Loucy (cell line): ENCODE measurements at regions not wholly inside any gene's neighbourhood (a gene's known extent, or its start where the extent isn't known, plus 50 kb on each side); places are given as distances from the start of the nearest gene placed in this dataset.

Source experiments
- H2AFZ ChIP-seq: fragments of 200-600 bp; sonication (generic); 2 replicates; pipeline ENCODE4 v1.6.0; 2016; ENCODE audit warnings: antibody characterized with exemption, mild to moderate bottlenecking, low read length, moderate library complexity
- H3F3A ChIP-seq: fragments of 200-600 bp; 2 replicates; pipeline ENCODE4 v1.6.0; 2016; ENCODE audit warnings: antibody characterized with exemption, low read depth, mild to moderate bottlenecking
- H3K27me3 ChIP-seq: fragments of 200-600 bp; sonication (generic); 2 replicates; pipeline ENCODE4 v1.6.1; 2014; ENCODE audit warnings: low read length, mild to moderate bottlenecking; ENCODE audit not compliant: insufficient read depth, poor library complexity, severe bottlenecking
- H3K36me3 ChIP-seq: fragments of 200-600 bp; sonication (generic); 2 replicates; pipeline ENCODE4 v1.6.1; 2016; ENCODE audit warnings: low read length; ENCODE audit not compliant: insufficient read depth
- H3K4me1 ChIP-seq: fragments of 200-600 bp; sonication (generic); 2 replicates; pipeline ENCODE4 v1.5.1; 2014; ENCODE audit warnings: low read length, mild to moderate bottlenecking; ENCODE audit not compliant: insufficient read depth, poor library complexity, severe bottlenecking
- H3K4me2 ChIP-seq: fragments of 200-600 bp; sonication (generic); 2 replicates; pipeline ENCODE4 v1.6.0; 2014; ENCODE audit warnings: antibody characterized with exemption, low read length, low read depth, mild to moderate bottlenecking; ENCODE audit not compliant: poor library complexity, severe bottlenecking
- H3K4me3 ChIP-seq: fragments of 200-600 bp; sonication (generic); 2 replicates; pipeline ENCODE4 v1.5.1; 2014; ENCODE audit warnings: low read length, mild to moderate bottlenecking, mixed read lengths; ENCODE audit not compliant: poor library complexity, severe bottlenecking
- H3K79me2 ChIP-seq: fragments of 200-600 bp; sonication (generic); 2 replicates; pipeline ENCODE4 v1.6.1; 2014; ENCODE audit warnings: low read length; ENCODE audit not compliant: insufficient read depth
- H3K9ac ChIP-seq: fragments of 200-600 bp; sonication (generic); 2 replicates; pipeline ENCODE4 v1.6.0; 2014; ENCODE audit warnings: mild to moderate bottlenecking, low read depth, low read length, moderate library complexity; ENCODE audit not compliant: poor library complexity, severe bottlenecking
- H3K9me2 ChIP-seq: fragments of 200-600 bp; sonication (generic); replicated peaks from 2 replicates; pipeline ENCODE4 v1.6.1; 2016; ENCODE audit warnings: low read depth, low read length, mixed read lengths
- H3K9me3 ChIP-seq: fragments of 200-600 bp; sonication (generic); 2 replicates; pipeline ENCODE4 v1.6.1; 2014; ENCODE audit warnings: mild to moderate bottlenecking, antibody characterized with exemption, low read length, low read depth; ENCODE audit not compliant: insufficient read depth
- H4K20me1 ChIP-seq: fragments of 200-600 bp; sonication (generic); 2 replicates; pipeline ENCODE4 v1.6.0; 2014; ENCODE audit warnings: antibody characterized with exemption, low read length, mild to moderate bottlenecking; ENCODE audit not compliant: insufficient read depth, poor library complexity, severe bottlenecking
- EZH2phosphoT487 ChIP-seq: fragments of 200-600 bp; IDR thresholded peaks from 2 replicates; pipeline ENCODE4 v1.6.1; 2018; ENCODE audit warnings: antibody characterized with exemption, mild to moderate bottlenecking, moderate library complexity, borderline replicate concordance
- TF ChIP-seq, protein P1 (sequence below): fragments of 200-600 bp; sonication (generic); conservative IDR thresholded peaks from 2 replicates; pipeline ENCODE4 v1.5.1; 2014; ENCODE audit warnings: mild to moderate bottlenecking, antibody characterized with exemption, low read length

DNA sequence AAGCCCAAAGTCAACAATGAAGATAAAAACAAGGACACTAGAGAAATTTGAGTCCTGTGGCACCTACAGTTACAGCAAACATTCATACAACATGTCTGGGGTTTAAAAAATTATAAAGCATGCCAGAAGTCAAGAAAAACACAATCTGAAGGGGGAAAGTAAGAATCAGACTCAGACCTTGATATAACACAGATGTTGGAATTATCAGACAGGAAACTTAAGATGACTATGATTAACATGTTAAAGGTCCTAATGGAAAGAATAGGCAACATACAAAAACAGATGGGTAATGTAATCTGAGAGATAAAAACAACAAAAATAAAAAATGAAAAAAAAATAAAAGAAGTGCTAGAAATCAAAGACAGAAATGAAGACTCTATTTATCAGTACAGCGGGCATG lies 446.5 kb downstream of the SPRY1 start:
- no peak overlapping the region for H3K4me3 ChIP-seq
- H3K27me3 ChIP-seq, result no peaks in the 10 kb centered on the region
- TF ChIP-seq, protein P1, sequence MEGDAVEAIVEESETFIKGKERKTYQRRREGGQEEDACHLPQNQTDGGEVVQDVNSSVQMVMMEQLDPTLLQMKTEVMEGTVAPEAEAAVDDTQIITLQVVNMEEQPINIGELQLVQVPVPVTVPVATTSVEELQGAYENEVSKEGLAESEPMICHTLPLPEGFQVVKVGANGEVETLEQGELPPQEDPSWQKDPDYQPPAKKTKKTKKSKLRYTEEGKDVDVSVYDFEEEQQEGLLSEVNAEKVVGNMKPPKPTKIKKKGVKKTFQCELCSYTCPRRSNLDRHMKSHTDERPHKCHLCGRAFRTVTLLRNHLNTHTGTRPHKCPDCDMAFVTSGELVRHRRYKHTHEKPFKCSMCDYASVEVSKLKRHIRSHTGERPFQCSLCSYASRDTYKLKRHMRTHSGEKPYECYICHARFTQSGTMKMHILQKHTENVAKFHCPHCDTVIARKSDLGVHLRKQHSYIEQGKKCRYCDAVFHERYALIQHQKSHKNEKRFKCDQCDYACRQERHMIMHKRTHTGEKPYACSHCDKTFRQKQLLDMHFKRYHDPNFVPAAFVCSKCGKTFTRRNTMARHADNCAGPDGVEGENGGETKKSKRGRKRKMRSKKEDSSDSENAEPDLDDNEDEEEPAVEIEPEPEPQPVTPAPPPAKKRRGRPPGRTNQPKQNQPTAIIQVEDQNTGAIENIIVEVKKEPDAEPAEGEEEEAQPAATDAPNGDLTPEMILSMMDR, result no peak
- no peak for TF ChIP-seq EZH2phosphoT487
- H4K20me1 ChIP-seq, result no peaks in the 10 kb centered on the region
- no peaks in the 10 kb centered on the region for H3K9me2 ChIP-seq
- H3K4me2 ChIP-seq, result no peak overlapping the region
- no peaks in the 10 kb centered on the region for H3K9me3 ChIP-seq
- no peak overlapping the region for H3K9ac ChIP-seq
- no peak overlapping the region for H2AFZ ChIP-seq
- no peaks in the 10 kb centered on the region for H3K4me1 ChIP-seq
- H3K36me3 ChIP-seq, result no peaks in the 10 kb centered on the region
- H3K79me2 ChIP-seq, result no peaks in the 10 kb centered on the region
- H3F3A ChIP-seq, result no peaks in the 10 kb centered on the region

DNA sequence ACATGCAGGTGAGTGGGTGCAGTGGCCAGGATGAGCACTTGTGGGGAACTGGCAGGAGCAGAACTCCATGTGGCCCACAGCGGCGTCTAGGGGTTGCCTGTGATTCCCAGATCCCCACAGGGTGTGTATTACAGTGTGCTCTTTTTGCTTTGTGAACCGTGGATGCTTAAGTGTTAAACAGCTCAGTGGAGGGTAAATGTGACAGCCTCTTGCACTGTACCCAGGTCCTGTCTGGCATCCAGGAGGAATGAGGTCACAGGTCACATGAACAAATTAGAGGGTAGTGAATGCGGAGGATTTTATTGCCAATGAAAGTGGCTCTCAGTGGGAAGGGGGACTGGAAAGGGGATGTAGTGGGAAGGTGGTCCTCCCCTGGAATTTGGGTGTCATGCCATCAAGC lies 447.8 kb downstream of the SPRY1 start:
- H3K9me3 ChIP-seq, result no peaks in the 10 kb centered on the region
- H3K27me3 ChIP-seq, result no peaks in the 10 kb centered on the region
- TF ChIP-seq EZH2phosphoT487, result no peak
- TF ChIP-seq, protein P1, result no peak
- H2AFZ ChIP-seq, result no peak overlapping the region
- no peak overlapping the region for H3K4me2 ChIP-seq
- no peak overlapping the region for H3K4me3 ChIP-seq
- H3K4me1 ChIP-seq, result no peaks in the 10 kb centered on the region
- H3K9me2 ChIP-seq, result no peaks in the 10 kb centered on the region
- H3K36me3 ChIP-seq, result no peaks in the 10 kb centered on the region
- H4K20me1 ChIP-seq, result no peaks in the 10 kb centered on the region
- H3K79me2 ChIP-seq, result no peaks in the 10 kb centered on the region
- no peak overlapping the region for H3K9ac ChIP-seq
- no peaks in the 10 kb centered on the region for H3F3A ChIP-seq

DNA sequence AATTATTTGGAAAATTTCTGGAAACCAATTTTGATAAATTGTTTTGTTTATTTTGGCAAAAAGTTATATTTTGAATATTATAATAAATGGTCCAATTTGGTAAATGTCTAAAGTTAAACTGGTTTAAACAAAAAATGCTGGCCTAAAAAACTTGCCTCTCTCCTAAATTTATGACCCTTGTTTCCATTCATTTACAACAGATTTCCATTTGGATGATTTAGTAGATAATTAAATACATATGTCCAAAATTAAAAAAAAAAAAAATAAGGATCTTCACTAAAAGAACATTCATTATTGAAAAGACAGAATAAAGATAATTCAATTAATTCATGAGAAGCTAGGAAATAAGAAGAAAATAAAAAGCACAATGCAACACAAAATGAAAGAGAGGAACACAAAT lies 449.5 kb downstream of the SPRY1 start:
- TF ChIP-seq, protein P1, result no peak
- no peak for TF ChIP-seq EZH2phosphoT487
- Histone ChIP-seq H3K9me2 (no peaks in the 10 kb centered on the region), H3K27me3 (no peaks in the 10 kb centered on the region), H3K36me3 (no peaks in the 10 kb centered on the region), H3F3A (no peaks in the 10 kb centered on the region), H3K4me3 (no peak overlapping the region), H2AFZ (no peak overlapping the region), H3K4me2 (no peak overlapping the region), H4K20me1 (no peaks in the 10 kb centered on the region), H3K9me3 (no peaks in the 10 kb centered on the region), H3K9ac (no peak overlapping the region), H3K79me2 (no peaks in the 10 kb centered on the region), H3K4me1 (no peaks in the 10 kb centered on the region)
